ENCODE measurements at regions not wholly inside any gene's neighbourhood (a gene's known extent, or its start where the extent isn't known, plus 50 kb on each side); places are given as distances from the start of the nearest gene placed in this dataset.

DNA sequence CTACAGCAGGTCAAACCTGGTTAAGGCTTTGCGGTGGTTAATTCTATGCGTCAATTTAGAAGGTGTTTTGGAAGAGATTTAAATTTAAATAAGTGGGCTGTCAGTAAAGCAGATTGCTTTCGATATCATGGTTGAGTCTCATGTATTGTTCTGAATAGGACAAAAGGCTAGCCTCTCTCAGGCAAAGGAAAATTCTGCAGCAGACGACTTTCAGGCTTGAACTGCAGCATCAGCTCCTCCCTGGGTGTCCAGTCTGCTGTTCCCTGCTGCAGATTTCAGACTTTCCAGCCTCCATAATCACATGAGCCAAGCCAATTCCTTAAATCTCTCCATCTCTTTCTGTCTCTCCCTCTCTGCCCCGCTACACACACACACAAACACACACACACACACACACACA lies 143.2 kb downstream of the TUSC7 start (continued):
- TF ChIP-seq, protein P1, sequence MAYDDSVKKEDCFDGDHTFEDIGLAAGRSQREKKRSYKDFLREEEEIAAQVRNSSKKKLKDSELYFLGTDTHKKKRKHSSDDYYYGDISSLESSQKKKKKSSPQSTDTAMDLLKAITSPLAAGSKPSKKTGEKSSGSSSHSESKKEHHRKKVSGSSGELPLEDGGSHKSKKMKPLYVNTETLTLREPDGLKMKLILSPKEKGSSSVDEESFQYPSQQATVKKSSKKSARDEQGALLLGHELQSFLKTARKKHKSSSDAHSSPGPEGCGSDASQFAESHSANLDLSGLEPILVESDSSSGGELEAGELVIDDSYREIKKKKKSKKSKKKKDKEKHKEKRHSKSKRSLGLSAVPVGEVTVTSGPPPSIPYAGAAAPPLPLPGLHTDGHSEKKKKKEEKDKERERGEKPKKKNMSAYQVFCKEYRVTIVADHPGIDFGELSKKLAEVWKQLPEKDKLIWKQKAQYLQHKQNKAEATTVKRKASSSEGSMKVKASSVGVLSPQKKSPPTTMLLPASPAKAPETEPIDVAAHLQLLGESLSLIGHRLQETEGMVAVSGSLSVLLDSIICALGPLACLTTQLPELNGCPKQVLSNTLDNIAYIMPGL (CRISPR knock-in tag; IDR thresholded peaks at IDR 0.05) = no peak

GRCh38 chr3:116863270-116863770 lies 153.7 kb downstream of the TUSC7 start:
- no TSS peak for BruUV-seq (replicated peaks)
- intact Hi-C loops (cut with micrococcal nuclease) = no loop called here
- ATAC-seq = no peak
- TF ChIP-seq CBFB (CRISPR knock-in tag; IDR thresholded peaks at IDR 0.05) = no peak
- TF ChIP-seq PTRF (tag; IDR thresholded peaks at IDR 0.05) = no peak
- TF ChIP-seq ZZZ3 (IDR thresholded peaks at IDR 0.05) = no peak
- TF ChIP-seq, protein P2, sequence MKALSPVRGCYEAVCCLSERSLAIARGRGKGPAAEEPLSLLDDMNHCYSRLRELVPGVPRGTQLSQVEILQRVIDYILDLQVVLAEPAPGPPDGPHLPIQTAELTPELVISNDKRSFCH (CRISPR knock-in tag; IDR thresholded peaks at IDR 0.05) = no peak
- TF ChIP-seq, protein P2 (tag; IDR thresholded peaks at IDR 0.05) = no peak
- TF ChIP-seq SMARCA5 (IDR thresholded peaks at IDR 0.05) = no peak
- TF ChIP-seq TCF7L2 (IDR thresholded peaks at IDR 0.05; ENCODE audit: low read depth, low read length) = no peak
- TF ChIP-seq, protein P3, sequence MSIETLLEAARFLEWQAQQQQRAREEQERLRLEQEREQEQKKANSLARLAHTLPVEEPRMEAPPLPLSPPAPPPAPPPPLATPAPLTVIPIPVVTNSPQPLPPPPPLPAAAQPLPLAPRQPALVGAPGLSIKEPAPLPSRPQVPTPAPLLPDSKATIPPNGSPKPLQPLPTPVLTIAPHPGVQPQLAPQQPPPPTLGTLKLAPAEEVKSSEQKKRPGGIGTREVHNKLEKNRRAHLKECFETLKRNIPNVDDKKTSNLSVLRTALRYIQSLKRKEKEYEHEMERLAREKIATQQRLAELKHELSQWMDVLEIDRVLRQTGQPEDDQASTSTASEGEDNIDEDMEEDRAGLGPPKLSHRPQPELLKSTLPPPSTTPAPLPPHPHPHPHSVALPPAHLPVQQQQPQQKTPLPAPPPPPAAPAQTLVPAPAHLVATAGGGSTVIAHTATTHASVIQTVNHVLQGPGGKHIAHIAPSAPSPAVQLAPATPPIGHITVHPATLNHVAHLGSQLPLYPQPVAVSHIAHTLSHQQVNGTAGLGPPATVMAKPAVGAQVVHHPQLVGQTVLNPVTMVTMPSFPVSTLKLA (conservative IDR thresholded peaks at IDR 0.05) = no peak
- TF ChIP-seq HMGN3 (IDR thresholded peaks at IDR 0.05; ENCODE audit: borderline replicate concordance, extremely low read depth, insufficient read length, low read depth, low read length) = no peak
- TF ChIP-seq PHF21A (IDR thresholded peaks at IDR 0.05; ENCODE audit: borderline replicate concordance, low read depth) = no peak
- TF ChIP-seq EP400 (IDR thresholded peaks at IDR 0.05) = no peak
- TF ChIP-seq CEBPG (CRISPR knock-in tag; IDR thresholded peaks at IDR 0.05) = no peak
- TF ChIP-seq CEBPG (tag; conservative IDR thresholded peaks at IDR 0.05 in 1 of 2, IDR thresholded peaks at IDR 0.05 in 1 of 2) = no peak
- no peak for TF ChIP-seq HNRNPLL (IDR thresholded peaks at IDR 0.05; ENCODE audit: low read depth, low read length, poor library complexity, severe bottlenecking)
- TF ChIP-seq IRF1 (CRISPR knock-in tag; IDR thresholded peaks at IDR 0.05; ENCODE audit: borderline replicate concordance) = no peak
- TF ChIP-seq RBM34 (IDR thresholded peaks at IDR 0.05; ENCODE audit: borderline replicate concordance, insufficient read depth, low read length) = no peak

More at GRCh38 chr3:116863270-116863770, 153.7 kb downstream of the TUSC7 start:
- H3K9me3 ChIP-seq (replicated peaks; ENCODE audit: control insufficient read depth, insufficient read depth, low read depth, low read length) = no peaks in the 10 kb centered on the region
- H2AFZ ChIP-seq (ENCODE audit: low read depth, low read length) = no peak overlapping the region
- in situ Hi-C loops (cut with MboI) = no loop called here
- no peak overlapping the region for H3K4me2 ChIP-seq (ENCODE audit: insufficient read depth, low read length)
- H3K36me3 ChIP-seq (ENCODE audit: control insufficient read depth, insufficient read depth, low read length) = no peaks in the 10 kb centered on the region
- no peaks in the 10 kb centered on the region for H3K27me3 ChIP-seq (ENCODE audit: control insufficient read depth in 2 of 2, insufficient read depth in 2 of 2, low read length in 2 of 2)
- no peak for FAIRE-seq
- no peak overlapping the region for H3K4me3 ChIP-seq
- 0% methylated on average over 3 of the region's 3 CpGs for WGBS (ENCODE audit: insufficient coverage, low coverage, missing lambda C conversion rate)
- no peaks in the 10 kb centered on the region for H3K4me1 ChIP-seq (replicated peaks in 1 of 2; ENCODE audit: control insufficient read depth in 2 of 2, insufficient read depth in 2 of 2, low read length in 2 of 2)
- H3K27ac ChIP-seq (ENCODE audit: extremely low read depth, low read depth, low read length) = no peak overlapping the region
- no peaks in the 10 kb centered on the region for H3K79me2 ChIP-seq (ENCODE audit: control insufficient read depth, insufficient read depth, low read length)
- ChIA-PET CTCF (ENCODE audit: low intra/inter-chr PET ratio) (no interaction called here), POLR2A (no interaction called here)
- no peaks in the 10 kb centered on the region for H3K9me1 ChIP-seq (ENCODE audit: control insufficient read depth, insufficient read depth, low read length)
- H4K20me1 ChIP-seq (replicated peaks; ENCODE audit: control insufficient read depth, insufficient read depth, low read length) = no peaks in the 10 kb centered on the region
- H3K9ac ChIP-seq (ENCODE audit: insufficient read depth in 1 of 2, low read depth in 2 of 2, low read length in 2 of 2) = no peak overlapping the region
- no peak for DNase-seq (ENCODE audit: extremely low read depth in 1 of 4, low spot score in 3 of 4)

All from K562 (cell line).